EL (cell line): ENCODE measurements at regions not wholly inside any gene's neighbourhood (a gene's known extent, or its start where the extent isn't known, plus 50 kb on each side); places are given as distances from the start of the nearest gene placed in this dataset.
"Not testable (repeated sequence)": the region's sequence is repeated elsewhere in the genome, so short reads cannot be mapped to it uniquely, and the experiment has no call there.

ENCODE experiments used
- DNase-seq: peaks from one replicate; pipeline ENCODE4 v3.0.0-alpha.2; 2016

DNA sequence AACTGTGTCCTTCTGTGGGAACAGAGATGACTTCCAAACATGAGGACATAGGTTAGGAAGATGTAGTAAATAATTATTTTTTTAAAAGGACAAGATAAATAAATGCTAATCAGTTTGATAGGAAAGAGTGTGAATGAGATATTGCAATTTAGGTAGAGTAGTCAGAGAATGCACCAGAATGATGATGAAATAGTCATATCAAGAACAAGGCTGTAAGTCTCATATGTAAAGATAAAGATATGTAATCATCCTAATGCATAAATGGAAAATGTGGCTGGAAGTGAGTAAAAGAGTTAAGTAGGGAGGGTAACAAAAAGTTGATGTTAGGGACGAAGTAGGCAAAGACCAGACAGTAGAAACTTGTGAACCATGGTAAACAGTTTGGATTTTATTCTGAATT, 1041.7 kb upstream of the MIR17HG start:
- DNase-seq, result no peak

DNA sequence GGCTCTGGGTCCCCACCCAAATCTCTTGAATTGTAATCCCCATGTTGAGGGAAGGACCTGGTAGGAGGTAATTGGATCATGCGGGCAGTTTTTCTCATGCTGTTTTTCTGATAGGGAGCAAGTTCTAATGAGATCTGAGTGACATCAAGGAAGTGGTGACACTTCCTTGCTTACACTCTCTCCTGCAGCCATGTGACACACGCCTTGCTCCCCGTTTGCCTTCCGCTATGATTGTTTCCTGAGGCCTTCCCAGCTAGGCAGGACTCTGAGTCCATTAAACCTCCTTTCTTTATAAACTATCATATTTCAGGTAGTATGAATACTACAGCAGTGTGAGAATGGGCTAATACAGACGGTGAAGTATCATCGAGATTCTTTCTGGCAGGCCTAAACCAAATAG, 1040.4 kb upstream of the MIR17HG start:
- DNase-seq, result no peak

DNA sequence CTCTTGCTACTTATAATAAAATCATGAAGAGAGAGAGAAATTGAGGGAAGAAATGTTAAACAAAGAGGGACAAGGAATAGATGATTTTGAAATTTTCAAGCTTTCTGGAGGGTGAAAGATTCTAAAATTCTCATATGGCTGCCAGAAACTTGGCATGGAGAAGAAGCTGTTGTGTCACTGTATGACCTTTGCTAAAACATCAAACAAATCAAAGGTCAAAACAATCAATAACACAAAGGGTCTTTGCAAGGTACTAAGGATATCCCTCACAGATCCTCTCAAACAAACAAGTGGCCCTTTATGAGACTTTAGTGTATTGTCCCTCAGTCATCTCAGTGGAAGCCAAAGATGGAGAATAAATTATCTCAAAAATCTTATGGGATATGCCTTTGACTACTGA, 1039.2 kb upstream of the MIR17HG start:
- no peak for DNase-seq

DNA sequence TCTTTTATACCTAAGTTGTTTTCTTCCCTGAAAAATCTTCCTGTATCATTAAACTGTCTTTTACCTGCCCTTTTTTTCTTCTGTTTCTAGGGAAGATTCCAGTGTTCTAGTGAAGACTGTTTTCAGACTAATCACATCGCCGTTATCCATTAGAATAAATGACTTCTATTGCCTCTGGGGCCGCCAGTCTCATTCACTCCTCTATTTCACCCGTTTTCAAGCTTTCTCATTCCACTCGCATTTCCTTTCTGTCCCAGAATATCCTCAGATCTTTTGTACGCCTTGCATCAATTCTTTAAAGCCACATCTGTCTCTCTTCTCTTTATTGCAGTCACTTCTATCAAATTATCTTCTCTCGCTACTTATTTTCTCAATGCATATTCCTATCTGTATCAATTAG, 1035.6 kb upstream of the MIR17HG start:
- DNase-seq, result no peak

DNA sequence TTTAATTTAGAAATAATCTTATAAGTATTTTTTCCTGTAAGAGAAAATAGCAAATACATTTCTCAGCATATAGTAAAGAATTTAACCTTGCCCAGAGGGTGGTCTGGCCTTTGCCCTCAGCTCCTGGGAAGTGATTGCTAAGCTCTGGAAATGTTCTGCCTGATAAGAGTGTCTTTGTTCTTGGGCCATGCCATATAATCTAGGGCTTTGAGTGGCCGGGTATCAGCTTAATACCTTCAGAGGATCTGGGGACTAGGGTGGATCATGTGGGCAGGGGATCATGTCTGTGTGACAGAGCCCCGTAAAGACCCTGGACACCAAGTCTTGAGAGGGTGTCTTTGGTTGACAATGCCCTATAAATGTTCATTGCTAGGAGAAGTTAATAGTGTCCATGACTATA, 1032.4 kb upstream of the MIR17HG start:
- no peak for DNase-seq

DNA sequence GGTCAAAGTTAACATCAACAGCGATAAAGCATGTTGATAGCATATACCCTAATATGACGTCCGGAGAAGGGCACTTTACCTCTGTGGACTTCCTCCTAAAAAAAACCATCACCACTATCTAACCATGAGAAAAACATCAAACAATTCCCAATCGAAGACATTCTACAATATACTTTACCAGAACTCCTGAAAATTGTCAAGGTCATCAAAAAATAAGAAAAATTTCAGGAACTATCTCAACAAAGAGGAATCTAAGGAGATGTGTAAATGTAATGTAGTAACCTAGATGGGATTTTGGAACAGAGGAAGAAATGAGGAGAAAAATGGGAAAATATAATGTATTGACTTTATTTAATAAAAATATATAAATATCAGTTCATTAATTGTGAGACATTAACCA, 1026.8 kb upstream of the MIR17HG start:
- DNase-seq, result no peak

DNA sequence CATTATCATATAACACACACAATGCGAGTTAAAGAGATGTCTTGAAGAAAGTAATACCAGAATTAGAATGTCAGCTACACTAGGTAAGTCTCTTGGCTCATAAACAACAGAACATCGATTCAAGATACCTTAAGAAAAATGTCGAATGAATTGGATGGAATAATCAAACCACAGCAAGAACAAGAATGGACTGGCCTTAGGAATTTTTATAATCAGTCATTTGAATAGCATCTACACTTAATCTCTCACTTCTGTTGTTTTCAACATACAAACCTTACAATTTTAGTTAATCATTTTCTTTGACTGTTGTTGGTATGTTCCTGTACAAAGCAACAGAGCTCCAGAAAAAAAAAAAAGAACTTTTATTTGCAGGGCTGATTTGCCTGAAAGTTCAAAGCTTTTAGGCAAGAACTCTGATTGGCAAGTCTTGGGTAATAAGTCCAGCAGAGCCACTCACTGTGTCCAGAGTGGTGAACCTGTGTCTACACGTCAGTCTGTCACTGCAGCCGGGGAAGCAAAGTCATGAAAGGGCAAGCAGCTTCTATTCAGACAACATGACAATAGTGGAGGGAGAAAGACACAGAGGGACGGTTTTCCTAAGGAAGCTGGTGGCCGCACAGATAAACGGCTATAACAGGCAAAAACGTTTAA, 1026.1 kb upstream of the MIR17HG start:
- DNase-seq, result no peak

DNA sequence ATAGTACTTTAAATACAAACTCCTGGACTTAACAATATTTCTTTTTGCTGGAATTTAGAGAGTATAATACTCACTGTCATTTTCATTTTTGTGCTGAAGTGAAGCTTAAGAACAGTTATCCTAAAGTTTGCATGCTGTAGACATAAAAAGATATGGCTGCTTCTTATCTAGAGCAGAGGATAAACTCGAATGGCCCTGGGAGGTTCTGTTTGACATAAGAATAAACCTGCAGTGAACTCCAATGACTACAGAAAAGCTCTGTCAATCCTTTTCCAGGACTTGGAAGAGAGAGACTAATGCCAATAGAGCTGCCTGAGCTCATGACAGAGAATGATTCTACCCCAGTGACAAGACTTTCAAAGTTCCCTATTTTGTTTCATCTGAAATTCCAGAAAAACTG, 1017.8 kb upstream of the MIR17HG start:
- DNase-seq, result no peak

DNA sequence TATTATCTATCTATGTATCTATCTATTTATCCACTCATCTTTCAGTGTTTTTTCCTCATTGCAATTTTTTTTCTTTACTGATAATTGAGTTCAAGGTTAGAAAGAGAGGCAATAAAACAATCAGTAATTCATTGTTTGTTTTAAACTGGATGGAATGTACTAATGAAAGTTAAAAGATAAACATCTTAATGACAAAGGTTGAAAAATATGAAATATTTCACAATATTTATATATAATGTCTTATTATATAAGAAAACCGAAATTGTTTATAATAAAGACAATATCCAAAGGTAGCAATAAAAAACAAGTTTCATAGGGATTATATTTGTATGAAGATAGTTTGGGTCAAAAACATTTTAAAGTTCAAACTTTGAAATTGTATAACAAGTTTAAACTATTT, 1015.5 kb upstream of the MIR17HG start:
- no peak for DNase-seq

DNA sequence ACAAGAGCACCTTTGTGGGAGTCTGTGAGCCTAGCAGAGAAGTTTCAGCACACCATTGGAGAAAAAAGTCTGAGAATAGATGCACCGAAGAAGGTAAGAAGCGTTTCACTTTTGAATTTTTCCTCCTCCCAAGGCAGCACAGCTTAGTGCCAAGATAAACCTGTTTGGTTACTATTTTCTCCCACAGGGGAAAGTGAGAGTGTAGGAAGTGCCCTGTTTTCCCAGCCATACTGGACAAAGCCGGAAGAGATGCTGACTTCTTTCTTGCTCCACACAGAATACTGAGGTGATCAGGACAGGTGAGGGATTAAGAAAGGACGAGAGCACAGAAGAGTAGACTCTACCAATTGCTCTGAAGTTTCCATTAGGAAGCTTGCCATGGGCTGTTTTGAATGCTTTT, 1011.0 kb upstream of the MIR17HG start:
- no peak for DNase-seq

DNA sequence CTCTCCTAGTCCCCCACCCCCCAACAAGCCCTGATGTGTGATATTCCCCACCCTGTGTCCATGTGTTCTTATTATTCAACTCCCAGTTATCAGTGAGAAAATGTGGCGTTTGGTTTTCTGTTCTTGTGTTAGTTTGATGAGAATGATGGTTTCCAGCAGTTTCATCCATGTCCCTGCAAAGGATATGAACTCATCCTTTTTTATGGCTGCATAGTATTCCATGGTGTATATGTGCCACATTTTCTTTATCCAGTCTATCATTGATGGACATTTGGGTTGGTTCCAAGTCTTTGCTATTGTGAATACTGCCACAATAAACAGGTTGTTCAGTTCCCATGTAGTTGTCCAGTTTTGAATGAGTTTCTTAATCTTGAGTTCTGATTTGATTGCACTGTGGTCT, 1006.1 kb upstream of the MIR17HG start:
- DNase-seq, result not testable (repeated sequence)

DNA sequence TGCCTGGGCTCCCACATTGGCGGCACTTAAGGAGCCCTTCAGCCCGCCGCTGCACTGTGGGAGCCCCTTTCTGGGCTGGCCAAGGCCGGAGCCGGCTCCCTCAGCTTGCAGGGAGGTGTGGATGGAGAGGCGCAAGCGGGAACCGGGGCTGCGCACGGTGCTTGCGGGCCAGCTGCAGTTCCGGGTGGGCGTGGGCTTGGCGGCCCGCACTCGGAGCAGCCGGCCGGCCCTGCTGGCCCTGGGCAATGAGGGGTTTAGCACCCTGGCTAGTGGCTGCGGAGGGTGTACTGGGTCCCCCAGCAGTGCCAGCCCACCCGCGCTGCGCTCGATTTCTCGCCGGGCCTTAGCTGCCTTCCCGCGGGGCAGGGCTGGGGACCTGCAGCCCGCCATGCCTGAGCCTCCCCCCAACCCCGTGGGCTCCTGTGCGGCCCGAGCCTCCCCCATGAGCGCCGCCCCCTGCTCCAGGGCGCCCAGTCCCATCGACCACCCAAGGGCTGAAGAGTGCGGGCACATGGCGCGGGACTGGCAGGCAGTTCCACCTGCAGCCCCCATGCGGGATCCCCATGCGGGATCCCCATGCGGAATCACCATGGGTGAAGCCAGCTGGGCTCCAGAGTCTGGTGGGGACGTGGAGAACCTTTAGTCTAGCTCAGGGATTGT, 998.9 kb upstream of the MIR17HG start:
- not testable (repeated sequence) for DNase-seq

DNA sequence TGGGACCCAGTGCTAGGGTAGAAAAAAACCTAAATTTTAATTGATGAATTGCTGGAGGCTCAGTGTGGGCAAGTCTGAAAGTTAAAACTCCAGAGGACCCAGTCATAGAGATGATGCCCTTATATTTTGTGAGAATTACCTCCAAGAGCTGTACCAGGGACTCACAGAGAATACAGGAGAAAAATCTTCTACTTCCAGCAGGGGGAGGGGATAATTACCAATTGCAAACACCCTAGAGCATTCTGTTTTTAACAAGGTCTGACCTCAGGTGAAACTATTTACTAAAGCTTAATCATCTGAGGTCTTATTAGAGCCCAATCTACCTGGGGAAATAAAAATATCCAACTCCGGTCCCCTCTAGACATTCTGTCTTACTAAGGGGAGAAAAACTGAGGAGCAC, 994.7 kb upstream of the MIR17HG start:
- no peak for DNase-seq

DNA sequence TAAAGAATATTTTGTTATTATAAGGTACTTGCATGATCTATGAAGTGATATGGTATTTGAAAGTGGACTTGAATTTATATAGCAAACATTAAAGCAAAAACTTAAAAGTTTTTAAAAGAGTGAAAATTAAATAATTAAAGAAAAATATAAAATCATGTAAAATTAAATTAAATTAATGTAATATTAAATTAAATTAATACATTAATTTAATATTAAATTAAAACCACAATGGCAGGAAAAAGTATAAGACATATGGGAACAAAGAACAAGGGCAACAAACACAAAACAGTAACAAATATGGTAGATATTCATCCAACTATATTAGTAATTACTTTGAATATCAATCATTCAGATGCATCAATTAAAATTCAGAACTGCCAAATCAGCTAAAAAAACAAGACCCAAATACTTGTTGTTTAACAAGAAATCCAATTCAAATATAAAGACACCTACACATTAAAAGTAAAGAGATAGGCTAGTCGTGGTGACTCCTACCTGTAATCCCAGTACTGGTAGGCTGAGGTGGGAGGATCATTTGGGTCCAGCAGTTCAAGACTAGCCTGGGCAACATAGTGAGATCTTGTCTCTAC, 992.2 kb upstream of the MIR17HG start:
- no peak for DNase-seq

DNA sequence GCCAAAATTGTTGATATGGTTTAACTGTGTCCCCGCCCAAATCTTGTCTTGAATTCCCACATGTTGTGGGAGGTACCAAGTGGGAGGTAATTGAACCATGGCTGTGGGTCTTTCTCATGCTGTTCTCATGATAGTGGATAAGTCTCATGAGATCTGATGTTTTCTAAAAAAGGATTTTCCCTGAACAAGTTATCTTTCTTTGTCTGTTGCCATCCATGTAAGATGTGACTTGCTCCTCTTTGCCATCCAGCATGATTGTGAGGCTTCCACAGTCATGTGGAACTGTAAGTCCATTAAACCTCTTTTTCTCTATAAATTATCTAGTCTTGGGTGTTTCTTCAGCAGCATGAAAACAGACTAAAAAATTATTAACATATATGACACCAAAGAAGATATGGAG, 986.7 kb upstream of the MIR17HG start:
- DNase-seq, result no peak

DNA sequence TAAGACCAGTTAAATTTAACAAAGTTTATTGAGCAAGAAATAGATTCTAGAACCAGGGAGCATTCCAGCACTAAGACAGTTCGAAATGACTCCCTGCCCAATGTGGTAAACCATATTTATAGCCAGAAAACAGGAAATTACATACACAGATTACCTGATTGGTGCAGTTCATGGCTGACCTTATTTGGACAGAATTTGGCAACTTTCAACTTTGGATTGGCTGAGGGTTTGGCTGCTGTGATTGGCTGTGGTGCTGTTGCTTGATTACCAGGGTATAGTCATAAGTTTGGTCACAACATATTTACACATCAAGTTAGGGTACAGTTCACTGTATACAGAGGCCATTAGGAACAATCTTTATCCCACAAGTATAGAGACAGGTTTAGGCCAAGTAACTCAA, 984.8 kb upstream of the MIR17HG start:
- DNase-seq, result no peak

DNA sequence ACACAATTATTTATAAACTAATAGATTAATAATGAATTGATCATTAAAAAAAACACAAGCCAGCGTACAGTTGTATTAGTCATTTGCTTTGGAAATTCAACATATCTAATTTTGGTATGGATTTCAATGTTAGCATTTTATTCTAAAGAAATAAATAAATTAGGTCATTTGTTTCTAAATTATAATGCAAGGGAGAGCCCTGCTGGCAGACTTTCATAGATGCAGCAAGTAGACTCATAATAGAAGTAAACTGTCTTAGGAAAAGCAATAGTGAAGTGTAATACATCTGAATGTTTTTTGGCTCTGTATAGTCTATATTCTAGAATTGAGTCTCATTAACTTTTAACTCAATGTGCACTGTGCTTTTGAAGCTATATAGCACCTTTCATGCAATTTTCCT, 982.4 kb upstream of the MIR17HG start:
- DNase-seq, result peak; percentile 1

DNA sequence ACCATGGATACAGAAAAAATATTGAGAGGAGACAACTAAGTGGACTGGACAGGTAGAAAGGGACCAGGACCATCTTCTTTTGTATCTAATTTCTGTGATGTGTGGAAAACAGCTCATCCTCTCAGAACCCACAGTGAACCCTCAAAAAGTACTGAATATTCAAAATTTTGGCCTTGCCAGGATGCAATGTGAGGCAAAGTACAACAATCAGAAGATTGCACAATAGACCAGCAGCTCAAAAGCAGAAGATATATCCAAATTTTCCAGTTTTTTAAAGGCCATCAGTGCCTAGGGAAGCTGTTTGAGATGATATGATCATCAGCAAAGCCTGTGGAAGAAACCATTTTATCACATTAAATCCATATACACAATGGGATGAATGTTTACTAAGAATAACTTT, 973.3 kb upstream of the MIR17HG start:
- DNase-seq, result no peak

DNA sequence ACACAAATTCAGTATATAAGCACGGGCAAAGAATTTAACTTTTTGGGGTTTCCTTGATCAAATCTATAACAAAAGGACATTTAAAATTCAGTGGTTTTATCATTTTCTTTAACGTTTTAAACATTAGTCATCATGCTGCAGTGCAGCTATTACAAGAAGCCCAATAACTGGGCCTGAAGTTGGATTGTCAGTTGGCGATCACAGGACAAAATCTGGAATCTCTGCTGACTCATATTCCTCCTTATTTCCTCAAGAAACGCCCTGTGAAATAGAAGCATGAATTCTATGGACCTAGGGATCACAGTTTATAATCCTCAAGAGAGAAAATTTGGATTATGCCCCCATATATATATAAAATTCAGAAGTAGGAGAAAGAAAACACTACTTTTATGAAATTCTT, 971.6 kb upstream of the MIR17HG start:
- DNase-seq, result peak; percentile 23

DNA sequence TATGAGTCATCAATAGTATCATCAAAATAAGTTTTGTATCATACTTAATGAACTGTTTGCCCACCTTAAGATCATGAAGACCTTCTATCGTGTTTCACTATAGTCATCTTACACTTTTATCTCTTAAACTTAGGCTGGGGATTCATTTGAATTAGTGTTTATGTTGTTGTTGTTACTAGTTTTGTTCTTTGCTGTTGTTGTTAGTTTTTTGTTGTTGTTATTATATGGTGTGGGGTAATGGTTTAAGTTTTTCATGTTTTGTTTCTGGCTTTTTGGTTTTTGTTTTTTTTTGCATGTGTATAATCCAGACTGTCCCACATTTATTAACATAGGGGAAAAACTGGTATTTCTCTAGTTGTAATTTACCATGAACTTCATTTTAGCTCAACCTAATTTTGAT, 965.1 kb upstream of the MIR17HG start:
- no peak for DNase-seq

DNA sequence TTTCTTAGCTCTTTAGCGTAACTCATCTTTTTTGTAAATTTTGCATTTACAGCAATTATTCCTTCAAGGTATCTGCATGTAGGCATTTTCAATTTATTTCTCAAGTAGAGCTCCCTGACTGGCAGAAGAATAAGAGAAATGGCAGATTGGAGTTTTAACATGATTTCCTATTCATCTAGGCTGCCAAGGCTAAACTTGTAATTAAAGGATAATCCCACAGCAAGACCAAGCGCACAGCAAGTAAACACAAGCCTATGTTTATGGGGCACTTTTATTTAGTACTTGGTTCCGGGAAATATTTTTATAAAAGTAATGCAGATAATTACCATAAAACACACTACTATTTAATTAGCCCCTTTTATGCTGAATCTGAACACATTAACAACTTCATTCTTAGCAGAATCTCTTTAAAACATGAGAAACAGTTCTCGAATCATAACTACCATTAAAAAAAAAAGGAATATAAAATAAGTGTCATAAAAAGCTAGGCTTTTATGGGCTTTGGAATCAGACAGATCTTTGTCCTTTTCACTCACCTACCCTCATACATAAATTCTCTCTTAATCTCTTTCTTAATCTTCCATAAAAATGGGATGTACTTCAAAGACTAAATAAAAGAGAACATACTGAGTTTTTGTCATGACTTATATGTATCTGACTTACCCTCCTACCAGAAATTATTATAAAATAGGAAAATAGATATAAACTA, 961.6 kb upstream of the MIR17HG start:
- no peak for DNase-seq

DNA sequence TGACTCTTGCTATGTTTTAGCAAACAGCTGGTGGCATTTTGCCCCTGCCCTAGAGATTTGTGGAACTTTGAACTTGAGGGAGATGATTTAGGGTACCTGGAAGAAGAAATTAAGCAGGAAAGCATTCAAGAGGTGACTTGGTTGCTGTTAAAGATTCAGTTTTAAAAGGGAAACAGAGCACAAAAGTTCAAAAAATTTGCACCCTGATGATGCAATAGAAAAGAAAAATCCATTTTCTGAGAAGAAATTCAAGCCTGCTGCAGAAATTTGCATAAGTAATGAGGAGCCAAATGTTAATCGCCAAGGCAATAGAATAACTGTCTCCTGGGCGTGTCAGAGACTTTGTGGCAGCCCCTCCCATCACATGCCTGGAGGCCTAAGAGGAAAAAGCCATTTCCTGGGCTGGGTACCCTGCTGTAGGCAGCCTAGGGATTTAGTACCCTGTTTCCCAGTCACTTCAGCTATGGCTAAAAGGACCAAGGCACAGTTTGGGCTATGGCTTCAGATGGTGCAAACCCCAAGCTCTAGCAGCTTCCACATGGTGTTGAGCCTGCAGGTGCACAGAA, 958.5 kb upstream of the MIR17HG start:
- no peak for DNase-seq

DNA sequence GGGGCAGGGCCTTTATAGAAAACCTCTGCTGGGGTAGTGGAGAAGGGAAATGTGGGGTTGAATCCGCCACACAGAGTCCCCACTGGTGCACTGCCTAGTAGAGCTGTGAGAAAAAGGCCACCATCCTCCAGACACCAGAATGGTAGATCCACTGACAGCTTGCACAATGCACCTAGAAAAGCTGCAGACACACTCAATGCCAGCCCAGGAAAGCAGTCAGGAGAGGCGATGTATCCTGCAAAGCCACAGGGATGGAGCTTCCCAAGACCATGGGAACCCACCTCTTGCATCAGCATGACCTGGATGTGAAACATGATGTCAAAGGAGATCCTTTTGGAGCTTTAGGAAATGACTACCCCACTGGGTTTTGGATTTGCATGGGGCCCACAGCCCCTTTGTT, 958.0 kb upstream of the MIR17HG start:
- DNase-seq, result no peak

DNA sequence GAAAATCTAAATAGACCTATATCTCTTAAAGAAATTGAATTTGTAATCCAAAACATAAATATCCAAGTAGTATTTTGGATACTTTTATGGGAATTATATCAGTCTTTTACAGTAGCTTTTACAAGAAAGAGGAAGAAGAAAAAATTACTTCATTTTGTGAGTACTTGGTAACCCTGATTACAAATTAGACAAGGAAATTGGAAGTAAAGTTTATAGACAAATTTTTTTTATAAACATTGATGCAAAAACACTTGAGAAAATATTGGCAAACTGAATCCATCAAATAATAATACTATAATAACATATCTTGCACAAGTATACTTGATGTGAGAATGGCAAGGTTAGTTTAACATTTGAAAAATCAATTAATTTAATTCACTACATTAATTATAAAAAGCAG, 954.1 kb upstream of the MIR17HG start:
- no peak for DNase-seq
